Spleen (tissue), 11 donors: ENCODE measurements at regions not wholly inside any gene's neighbourhood (a gene's known extent, or its start where the extent isn't known, plus 50 kb on each side); places are given as distances from the start of the nearest gene placed in this dataset.

ENCODE experiments used
- DNase-seq: peaks from one replicate; pipeline ENCODE4 v3.0.0-alpha.2; 2020
- H3K27ac ChIP-seq, 8 donors: fragments of 200-600 bp; sonication (generic) in 7 of 8; 1 replicate in 4 of 8; 2 replicates in 4 of 8; pipeline versions ENCODE4 v1.5.0 to v1.8.0; 2016 to 2021; ENCODE audit warnings: inconsistent platforms in 4 of 8, mild to moderate bottlenecking in 4 of 8, moderate library complexity in 1 of 8
- H3K27me3 ChIP-seq, 7 donors: fragments of 200-600 bp; sonication (generic) in 6 of 7; replicated peaks in 1 of 7; 1 replicate in 4 of 7; 2 replicates in 3 of 7; pipeline versions ENCODE4 v1.5.0 to v1.8.0; 2016 to 2021; ENCODE audit warnings: inconsistent platforms in 3 of 7, mild to moderate bottlenecking in 1 of 7
- H3K36me3 ChIP-seq, 6 donors: fragments of 200-600 bp; sonication (generic) in 5 of 6; 1 replicate in 4 of 6; 2 replicates in 2 of 6; pipeline versions ENCODE4 v1.5.0 to v1.8.0; 2016 to 2021; ENCODE audit warnings: inconsistent platforms in 2 of 6
- H3K4me1 ChIP-seq, 6 donors: fragments of 200-600 bp; sonication (generic) in 5 of 6; 1 replicate in 3 of 6; 2 replicates in 3 of 6; pipeline versions ENCODE4 v1.5.0 to v1.8.0; 2016 to 2021; ENCODE audit warnings: inconsistent platforms in 3 of 6
- H3K4me3 ChIP-seq, 8 donors: fragments of 200-600 bp; sonication (generic) in 7 of 8; 1 replicate in 4 of 8; 2 replicates in 4 of 8; pipeline versions ENCODE4 v1.5.0 to v1.8.0; 2016 to 2021; ENCODE audit warnings: inconsistent platforms in 4 of 8, mild to moderate bottlenecking in 4 of 8, moderate library complexity in 2 of 8
- H3K9me3 ChIP-seq, 8 donors: fragments of 200-600 bp; sonication (generic) in 7 of 8; 1 replicate in 4 of 8; 2 replicates in 4 of 8; pipeline versions ENCODE4 v1.5.0 to v1.8.0; 2016 to 2021; ENCODE audit warnings: inconsistent platforms in 4 of 8
- POLR2A ChIP-seq, 3 donors: fragments of 450-650 bp; IDR thresholded peaks; one replicate each; pipeline ENCODE4 v1.5.1; 2017; ENCODE audit warnings: antibody characterized with exemption in 3 of 3, mild to moderate bottlenecking in 1 of 3
- POLR2AphosphoS5 ChIP-seq, 3 donors: sonication (generic); formaldehyde crosslinking; IDR thresholded peaks; one replicate each; pipeline ENCODE4 v1.5.1; 2017; ENCODE audit warnings: antibody characterized with exemption in 3 of 3
- WGBS, 5 donors: extraction: QIAGEN DNeasy Blood & Tissue Kit in 3 of 5; methylation state at CpG; one replicate each; pipeline versions ENCODE4 v1.1.5 to v1.1.7; 2013 to 2018; 5-methylcytosine and 5-hydroxymethylcytosine counted together
- intact Hi-C: fragments of 100-400 bp; cut with DNase I; formaldehyde crosslinking; loops from one replicate; pipeline ENCODE4 v1.15.0; 2023; ENCODE audit warnings: low total_unique reads
- TF ChIP-seq, protein P1 (sequence below), 11 experiments: fragments of 200-600 bp in 7 of 11; fragments of 450-650 bp in 4 of 11; sonication (generic) in 4 of 11; IDR thresholded peaks in 8 of 11; conservative IDR thresholded peaks in 3 of 11; 1 replicate in 7 of 11; 2 replicates in 4 of 11; pipeline versions ENCODE4 v1.4.0 to v1.8.0; 2016 to 2021; ENCODE audit warnings: antibody characterized with exemption in 11 of 11, inconsistent platforms in 4 of 11, mild to moderate bottlenecking in 1 of 11
- donor health status: healthy with polysubstance abuse.
- donor health status: DM: no; HTN: no; CAD: no; lungs with moderate emphysema.
- donor health status: DM: no; HTN: no; CAD: no.
- donor health status: Bipolar disorder and iron deficiency.
- donor health status: healthy.
- donor health status: DM: no; HTN: no; CAD: no.
- donor health status: DM: yes; HTN: yes; CAD: no.

DNA sequence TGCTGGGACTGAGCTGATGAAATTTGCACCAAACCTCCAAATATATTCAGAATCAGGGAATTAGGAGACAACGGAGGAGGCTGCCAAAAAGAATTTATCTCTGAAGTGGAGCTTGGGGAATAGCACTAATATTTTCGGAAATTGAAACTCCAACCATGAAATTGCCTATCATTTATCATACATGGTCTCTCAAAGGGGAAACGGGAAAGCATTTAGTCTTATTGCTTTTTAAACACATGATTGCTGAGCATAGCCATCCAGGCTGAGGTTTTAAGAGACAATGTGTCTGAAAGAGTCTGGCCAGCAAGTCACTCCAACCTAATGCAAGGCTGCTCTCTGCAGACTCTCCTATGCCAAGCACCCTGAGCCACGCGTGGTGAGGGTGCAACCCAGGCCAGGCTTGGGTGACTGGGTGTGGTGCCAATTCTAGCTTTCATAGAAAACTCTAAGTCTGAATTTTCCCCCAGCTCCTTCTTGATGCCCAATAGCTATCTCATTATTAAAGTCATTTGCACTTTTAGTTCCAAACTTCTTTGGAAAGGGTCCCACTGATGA, 200.2 kb downstream of the RPLP1 start:
- intact Hi-C loops, result no loop called here

DNA sequence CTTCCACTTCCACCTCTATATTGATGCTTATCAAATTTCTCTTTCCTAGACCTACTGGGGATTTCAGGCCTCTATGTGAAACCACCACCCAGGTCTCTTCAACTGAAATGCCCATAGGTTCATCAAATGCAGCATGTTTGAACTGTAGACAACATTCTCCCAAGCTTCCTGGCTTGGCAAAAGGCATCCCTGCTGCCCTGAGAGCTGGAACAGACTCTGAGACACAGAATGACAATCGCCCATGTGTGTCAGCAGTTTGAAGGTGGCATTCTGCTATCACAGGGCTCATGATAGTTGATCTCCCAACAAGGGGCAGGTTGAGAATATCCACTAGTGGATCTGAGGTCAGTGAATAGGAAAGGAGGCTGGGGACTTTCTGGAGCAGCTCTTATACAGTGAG, 200.7 kb downstream of the RPLP1 start:
- H3K36me3 ChIP-seq, result no peaks in the 10 kb centered on the region
- no peak overlapping the region for H3K27ac ChIP-seq
- intact Hi-C loops, result no loop called here
- DNase-seq, result no peak
- H3K27me3 ChIP-seq, result peaks cover 0 to 55% (median 0%) of the 10 kb centered on the region in 7 donors
- H3K4me3 ChIP-seq, result no peak overlapping the region
- 79 to 100% (median 85%) methylated on average over 1 of the region's 1 CpG for WGBS, 5 donors
- H3K4me1 ChIP-seq, result peaks cover 0 to 17% (median 0%) of the 10 kb centered on the region in 6 donors
- TF ChIP-seq POLR2A (IDR thresholded peaks at IDR 0.05), result no peak
- TF ChIP-seq, protein P1, sequence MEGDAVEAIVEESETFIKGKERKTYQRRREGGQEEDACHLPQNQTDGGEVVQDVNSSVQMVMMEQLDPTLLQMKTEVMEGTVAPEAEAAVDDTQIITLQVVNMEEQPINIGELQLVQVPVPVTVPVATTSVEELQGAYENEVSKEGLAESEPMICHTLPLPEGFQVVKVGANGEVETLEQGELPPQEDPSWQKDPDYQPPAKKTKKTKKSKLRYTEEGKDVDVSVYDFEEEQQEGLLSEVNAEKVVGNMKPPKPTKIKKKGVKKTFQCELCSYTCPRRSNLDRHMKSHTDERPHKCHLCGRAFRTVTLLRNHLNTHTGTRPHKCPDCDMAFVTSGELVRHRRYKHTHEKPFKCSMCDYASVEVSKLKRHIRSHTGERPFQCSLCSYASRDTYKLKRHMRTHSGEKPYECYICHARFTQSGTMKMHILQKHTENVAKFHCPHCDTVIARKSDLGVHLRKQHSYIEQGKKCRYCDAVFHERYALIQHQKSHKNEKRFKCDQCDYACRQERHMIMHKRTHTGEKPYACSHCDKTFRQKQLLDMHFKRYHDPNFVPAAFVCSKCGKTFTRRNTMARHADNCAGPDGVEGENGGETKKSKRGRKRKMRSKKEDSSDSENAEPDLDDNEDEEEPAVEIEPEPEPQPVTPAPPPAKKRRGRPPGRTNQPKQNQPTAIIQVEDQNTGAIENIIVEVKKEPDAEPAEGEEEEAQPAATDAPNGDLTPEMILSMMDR (IDR thresholded peaks at IDR 0.05 in 8 of 11, conservative IDR thresholded peaks at IDR 0.05 in 3 of 11), result no peak
- TF ChIP-seq POLR2AphosphoS5 (IDR thresholded peaks at IDR 0.05), result no peak
- H3K9me3 ChIP-seq, result no peaks in the 10 kb centered on the region

More for the DNA sequence above, 200.2 kb downstream of the RPLP1 start:
- no peak for TF ChIP-seq POLR2AphosphoS5 (IDR thresholded peaks at IDR 0.05)
- TF ChIP-seq, protein P1 (IDR thresholded peaks at IDR 0.05 in 8 of 11, conservative IDR thresholded peaks at IDR 0.05 in 3 of 11), result no peak
- TF ChIP-seq POLR2A (IDR thresholded peaks at IDR 0.05), result no peak
- Histone ChIP-seq H3K4me3 (no peak overlapping the region), H3K27ac (no peak overlapping the region), H3K9me3 (no peaks in the 10 kb centered on the region), H3K27me3 (peaks cover 0 to 55% (median 0%) of the 10 kb centered on the region in 7 donors), H3K4me1 (peaks cover 0 to 17% (median 0%) of the 10 kb centered on the region in 6 donors), H3K36me3 (no peaks in the 10 kb centered on the region)
- no peak for DNase-seq
- WGBS, 5 donors, result 83 to 89% (median 86%) methylated on average over 5 of the region's 5 CpGs

DNA sequence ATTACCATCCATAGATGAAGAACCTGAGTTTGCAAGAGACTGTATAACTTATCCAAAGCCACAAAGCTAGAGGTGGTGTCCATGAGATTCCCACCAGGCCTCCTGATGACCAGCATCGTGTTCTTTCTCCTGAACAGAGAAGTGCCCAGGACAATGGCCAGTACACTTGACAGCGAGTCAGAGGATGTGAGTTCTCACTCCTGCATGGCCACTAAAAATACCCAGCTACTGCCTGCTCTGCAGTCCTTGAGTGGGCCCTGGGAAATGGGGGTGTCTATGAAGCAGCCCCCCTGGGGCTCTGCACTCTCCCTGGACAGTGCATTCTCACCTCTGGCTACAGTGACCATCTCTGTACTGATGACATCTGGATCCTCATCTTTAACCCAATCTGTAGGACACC, 201.2 kb downstream of the RPLP1 start:
- intact Hi-C loops, result no loop called here
- no peak overlapping the region for H3K4me3 ChIP-seq
- no peaks in the 10 kb centered on the region for H3K9me3 ChIP-seq
- peaks cover 0 to 55% (median 0%) of the 10 kb centered on the region in 7 donors for H3K27me3 ChIP-seq
- DNase-seq, result no peak
- TF ChIP-seq, protein P1 (IDR thresholded peaks at IDR 0.05 in 8 of 11, conservative IDR thresholded peaks at IDR 0.05 in 3 of 11), result no peak
- TF ChIP-seq POLR2AphosphoS5 (IDR thresholded peaks at IDR 0.05), result no peak
- TF ChIP-seq POLR2A (IDR thresholded peaks at IDR 0.05), result no peak
- H3K36me3 ChIP-seq, result no peaks in the 10 kb centered on the region
- H3K4me1 ChIP-seq, result peaks cover 0 to 17% (median 0%) of the 10 kb centered on the region in 6 donors
- WGBS, 5 donors, result 77 to 87% (median 80%) methylated on average over 1 to 2 of the region's 2 CpGs
- H3K27ac ChIP-seq, result no peak overlapping the region

DNA sequence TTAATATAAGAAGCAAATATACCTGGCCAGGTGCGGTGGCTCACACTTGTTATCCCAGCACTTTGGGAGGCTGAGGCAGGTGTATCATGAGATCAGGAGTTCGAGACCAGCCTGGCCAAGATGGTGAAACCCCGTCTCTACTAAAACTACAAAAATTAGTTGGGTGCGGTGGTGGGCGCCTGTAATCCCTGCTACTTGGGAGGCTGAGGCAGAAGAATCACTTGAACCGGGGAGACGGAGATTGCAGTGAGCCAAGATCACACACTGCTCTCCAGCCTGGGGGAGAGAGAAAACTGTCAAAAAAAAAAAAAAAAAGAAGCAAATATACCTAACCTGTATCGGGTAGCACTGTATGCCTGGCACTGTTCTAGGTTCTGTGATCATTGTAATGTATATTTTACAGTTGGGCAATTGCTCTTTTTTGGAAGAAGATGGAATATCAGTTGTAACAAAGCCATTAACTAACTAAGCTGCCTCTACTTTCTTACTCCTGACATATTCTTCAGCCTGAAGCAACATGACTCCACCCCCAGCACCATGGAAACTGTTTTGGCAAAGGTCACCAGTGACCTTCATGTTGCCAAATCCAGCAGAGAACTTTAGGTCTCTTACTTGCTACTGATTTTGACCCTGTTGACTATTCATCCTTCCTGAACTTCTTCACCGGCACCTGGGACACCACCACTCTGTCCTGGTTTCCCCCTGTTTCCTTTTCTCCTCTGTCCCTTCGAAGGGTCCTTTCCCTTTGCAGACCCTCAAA, 203.8 kb downstream of the RPLP1 start:
- TF ChIP-seq, protein P1 (IDR thresholded peaks at IDR 0.05 in 8 of 11, conservative IDR thresholded peaks at IDR 0.05 in 3 of 11), result no peak
- no peak for TF ChIP-seq POLR2A (IDR thresholded peaks at IDR 0.05)
- TF ChIP-seq POLR2AphosphoS5 (IDR thresholded peaks at IDR 0.05), result no peak
- Histone ChIP-seq H3K4me3 (no peak overlapping the region), H3K9me3 (no peaks in the 10 kb centered on the region), H3K4me1 (peaks cover 0 to 26% (median 3%) of the 10 kb centered on the region in 6 donors), H3K27ac (no peak overlapping the region), H3K36me3 (no peaks in the 10 kb centered on the region), H3K27me3 (peaks cover 0 to 44% (median 0%) of the 10 kb centered on the region in 7 donors)
- DNase-seq, result no peak
- intact Hi-C loops, result no loop called here
- 85 to 93% (median 91%) methylated on average over 10 of the region's 10 CpGs for WGBS, 5 donors
